SJCRH30 (cell line): ENCODE measurements at regions not wholly inside any gene's neighbourhood (a gene's known extent, or its start where the extent isn't known, plus 50 kb on each side); places are given as distances from the start of the nearest gene placed in this dataset.
A peak's percentile ranks its signal among the peaks of the same experiment; 100 is the strongest.
"Not testable (repeated sequence)": the region's sequence is repeated elsewhere in the genome, so short reads cannot be mapped to it uniquely, and the experiment has no call there.

Experiments
- DNase-seq, 2 experiments: peaks; one replicate each; pipeline ENCODE4 v3.0.0-alpha.2; 2015 to 2020
- H3K27ac ChIP-seq: fragments of 250-450 bp; sonication (Bioruptor Pico); 2 replicates; pipeline ENCODE4 v1.5.1; 2020; ENCODE audit warnings: mild to moderate bottlenecking, moderate library complexity
- H3K27me3 ChIP-seq: fragments of 250-450 bp; sonication (Bioruptor Pico); 2 replicates; pipeline ENCODE4 v1.5.1; 2020; ENCODE audit warnings: mild to moderate bottlenecking, moderate library complexity
- H3K36me3 ChIP-seq: fragments of 250-450 bp; sonication (Bioruptor Pico); 2 replicates; pipeline ENCODE4 v1.5.1; 2020; ENCODE audit warnings: mild to moderate bottlenecking, moderate library complexity
- H3K4me1 ChIP-seq: fragments of 250-450 bp; sonication (Bioruptor Pico); 2 replicates; pipeline ENCODE4 v1.5.1; 2020; ENCODE audit warnings: mild to moderate bottlenecking, moderate library complexity
- H3K4me3 ChIP-seq: fragments of 250-450 bp; sonication (Bioruptor Pico); 2 replicates; pipeline ENCODE4 v1.5.1; 2020; ENCODE audit warnings: mild to moderate bottlenecking, moderate library complexity
- H3K9me3 ChIP-seq: fragments of 250-450 bp; sonication (Bioruptor Pico); replicated peaks from 2 replicates; pipeline ENCODE4 v1.5.1; 2020; ENCODE audit warnings: mild to moderate bottlenecking, moderate library complexity

GRCh38 chr14:37864861-37865718 is 269.7 kb downstream of the TTC6 start:
- peaks cover 19% of the 10 kb centered on the region for H3K4me1 ChIP-seq
- peak overlapping the region; percentile 68 for H3K27ac ChIP-seq
- no peaks in the 10 kb centered on the region for H3K9me3 ChIP-seq
- no peaks in the 10 kb centered on the region for H3K36me3 ChIP-seq
- DNase-seq: peak; percentile 75 to 88
- H3K27me3 ChIP-seq: no peaks in the 10 kb centered on the region
- peak overlapping the region; percentile 9 for H3K4me3 ChIP-seq

- H3K4me1 ChIP-seq: peaks cover 19% of the 10 kb centered on the region
- no peaks in the 10 kb centered on the region for H3K9me3 ChIP-seq
- no peaks in the 10 kb centered on the region for H3K27me3 ChIP-seq
- DNase-seq: peak in 1 of 2 experiments; percentile 41
- peak overlapping the region; percentile 9 for H3K4me3 ChIP-seq
- no peaks in the 10 kb centered on the region for H3K36me3 ChIP-seq
- peak overlapping the region; percentile 68 for H3K27ac ChIP-seq
These were observed 270.5 kb downstream of the TTC6 start for GRCh38 chr14:37865719-37866549.

GRCh38 chr14:37869633-37870032 is 274.2 kb downstream of the TTC6 start:
- H3K4me3 ChIP-seq: no peak overlapping the region
- H3K9me3 ChIP-seq: no peaks in the 10 kb centered on the region
- no peaks in the 10 kb centered on the region for H3K36me3 ChIP-seq
- no peaks in the 10 kb centered on the region for H3K27me3 ChIP-seq
- H3K4me1 ChIP-seq: peaks cover 16% of the 10 kb centered on the region
- DNase-seq: no peak
- no peak overlapping the region for H3K27ac ChIP-seq

GRCh38 chr14:37870170-37870569 is 274.7 kb downstream of the TTC6 start:
- H3K36me3 ChIP-seq: no peaks in the 10 kb centered on the region
- H3K4me3 ChIP-seq: no peak overlapping the region
- H3K4me1 ChIP-seq: peaks cover 11% of the 10 kb centered on the region
- no peak overlapping the region for H3K27ac ChIP-seq
- no peaks in the 10 kb centered on the region for H3K9me3 ChIP-seq
- H3K27me3 ChIP-seq: no peaks in the 10 kb centered on the region
- no peak for DNase-seq

- no peaks in the 10 kb centered on the region for H3K9me3 ChIP-seq
- peaks cover 5% of the 10 kb centered on the region for H3K4me1 ChIP-seq
- no peak overlapping the region for H3K4me3 ChIP-seq
- no peaks in the 10 kb centered on the region for H3K36me3 ChIP-seq
- no peak for DNase-seq
- H3K27ac ChIP-seq: no peak overlapping the region
- no peaks in the 10 kb centered on the region for H3K27me3 ChIP-seq
These were observed 275.4 kb downstream of the TTC6 start for GRCh38 chr14:37870632-37871346.

GRCh38 chr14:37874065-37874428 is 278.6 kb downstream of the TTC6 start:
- H3K36me3 ChIP-seq, H3K4me1 ChIP-seq, H3K9me3 ChIP-seq, H3K27me3 ChIP-seq, H3K27ac ChIP-seq, DNase-seq, H3K4me3 ChIP-seq: not testable (repeated sequence)

GRCh38 chr14:37874429-37875109 is 279.1 kb downstream of the TTC6 start:
- Histone ChIP-seq H3K4me1 (no peaks in the 10 kb centered on the region), H3K9me3 (no peaks in the 10 kb centered on the region)
- peak; percentile 77 to 90 for DNase-seq

GRCh38 chr14:37888234-37888633 is 292.8 kb downstream of the TTC6 start:
- Histone ChIP-seq H3K36me3 (no peaks in the 10 kb centered on the region), H3K4me3 (no peak overlapping the region), H3K9me3 (no peaks in the 10 kb centered on the region), H3K27ac (no peak overlapping the region), H3K27me3 (no peaks in the 10 kb centered on the region), H3K4me1 (no peaks in the 10 kb centered on the region)
- no peak for DNase-seq

More at GRCh38 chr14:37874429-37875109, 279.1 kb downstream of the TTC6 start:
- Histone ChIP-seq H3K27ac (no peak overlapping the region), H3K4me3 (no peak overlapping the region), H3K36me3 (no peaks in the 10 kb centered on the region), H3K27me3 (no peaks in the 10 kb centered on the region)

- Histone ChIP-seq H3K4me1 (no peaks in the 10 kb centered on the region), H3K4me3 (no peak overlapping the region), H3K27ac (no peak overlapping the region), H3K27me3 (no peaks in the 10 kb centered on the region), H3K9me3 (no peaks in the 10 kb centered on the region), H3K36me3 (no peaks in the 10 kb centered on the region)
- peak; percentile 33 to 67 for DNase-seq
These were observed 293.7 kb downstream of the TTC6 start for GRCh38 chr14:37889087-37889486.

- Histone ChIP-seq H3K27ac (no peak overlapping the region), H3K9me3 (no peaks in the 10 kb centered on the region), H3K36me3 (no peaks in the 10 kb centered on the region), H3K4me3 (no peak overlapping the region), H3K27me3 (no peaks in the 10 kb centered on the region), H3K4me1 (no peaks in the 10 kb centered on the region)
- DNase-seq: no peak
These were observed 294.7 kb downstream of the TTC6 start for GRCh38 chr14:37890095-37890494.

GRCh38 chr14:37891500-37891899 is 296.1 kb downstream of the TTC6 start:
- H3K4me3 ChIP-seq, DNase-seq, H3K27ac ChIP-seq, H3K9me3 ChIP-seq, H3K4me1 ChIP-seq, H3K36me3 ChIP-seq, H3K27me3 ChIP-seq: not testable (repeated sequence)

- Histone ChIP-seq H3K27me3 (no peaks in the 10 kb centered on the region), H3K4me1 (no peaks in the 10 kb centered on the region), H3K36me3 (no peaks in the 10 kb centered on the region), H3K9me3 (no peaks in the 10 kb centered on the region), H3K27ac (no peak overlapping the region), H3K4me3 (no peak overlapping the region)
- DNase-seq: no peak
These were observed 299.0 kb downstream of the TTC6 start for GRCh38 chr14:37894463-37894862.

GRCh38 chr14:37899365-37899764 is 303.9 kb downstream of the TTC6 start:
- Histone ChIP-seq H3K27me3 (no peaks in the 10 kb centered on the region), H3K9me3 (no peaks in the 10 kb centered on the region), H3K4me1 (no peaks in the 10 kb centered on the region; the same call in 1 of the 2 replicates), H3K4me3 (no peak overlapping the region), H3K27ac (no peak overlapping the region), H3K36me3 (no peaks in the 10 kb centered on the region)
- DNase-seq: no peak

GRCh38 chr14:37900561-37900960 is 305.1 kb downstream of the TTC6 start:
- no peak for DNase-seq
- no peak overlapping the region for H3K27ac ChIP-seq
- H3K4me1 ChIP-seq: no peaks in the 10 kb centered on the region; the same call in 1 of the 2 replicates
- no peaks in the 10 kb centered on the region for H3K27me3 ChIP-seq
- no peaks in the 10 kb centered on the region for H3K9me3 ChIP-seq
- no peaks in the 10 kb centered on the region for H3K36me3 ChIP-seq
- no peak overlapping the region for H3K4me3 ChIP-seq
